ENCODE measurements at regions not wholly inside any gene's neighbourhood (a gene's known extent, or its start where the extent isn't known, plus 50 kb on each side); places are given as distances from the start of the nearest gene placed in this dataset.
"Not testable (repeated sequence)": the region's sequence is repeated elsewhere in the genome, so short reads cannot be mapped to it uniquely, and the experiment has no call there.

- DNase-seq (ENCODE audit: low read depth in 2 of 3, low spot score in 2 of 3), result no peak
Observed at GRCh38 chrX:54615109-54615508, 85.1 kb downstream of the GNL3L start.

- DNase-seq (ENCODE audit: low read depth in 2 of 3, low spot score in 2 of 3), result no peak
Observed at GRCh38 chrX:54633641-54634040, 103.6 kb downstream of the GNL3L start.

- DNase-seq (ENCODE audit: low read depth in 2 of 3, low spot score in 2 of 3), result no peak
Observed at GRCh38 chrX:54639018-54639345, 109.0 kb downstream of the GNL3L start.

GRCh38 chrX:54639346-54640102 lies 109.5 kb downstream of the GNL3L start:
- DNase-seq (ENCODE audit: low read depth in 2 of 3, low spot score in 2 of 3), result peak; percentile 65 to 98 (median 94)

GRCh38 chrX:54640103-54640690 lies 110.2 kb downstream of the GNL3L start:
- no peak for DNase-seq (ENCODE audit: low read depth in 2 of 3, low spot score in 2 of 3)

- DNase-seq (ENCODE audit: low read depth in 2 of 3, low spot score in 2 of 3), result no peak
Observed at GRCh38 chrX:54640736-54641135, 110.7 kb downstream of the GNL3L start.

- DNase-seq (ENCODE audit: low read depth in 2 of 3, low spot score in 2 of 3), result no peak
Observed at GRCh38 chrX:54641530-54641929, 111.5 kb downstream of the GNL3L start.

GRCh38 chrX:54647607-54648006 lies 117.6 kb downstream of the GNL3L start:
- not testable (repeated sequence) for DNase-seq (ENCODE audit: low read depth in 2 of 3, low spot score in 2 of 3)

- no peak for DNase-seq (ENCODE audit: low read depth in 2 of 3, low spot score in 2 of 3)
Observed at GRCh38 chrX:54659547-54659946, 129.5 kb downstream of the GNL3L start.

GRCh38 chrX:54675762-54676161 lies 122.3 kb downstream of the ITIH6 start:
- DNase-seq (ENCODE audit: low read depth in 2 of 3, low spot score in 2 of 3), result no peak

- DNase-seq (ENCODE audit: low read depth in 2 of 3, low spot score in 2 of 3), result no peak
Observed at GRCh38 chrX:54695231-54695630, 102.8 kb downstream of the ITIH6 start.

GRCh38 chrX:54695816-54696487 lies 102.1 kb downstream of the ITIH6 start:
- DNase-seq (ENCODE audit: low read depth in 2 of 3, low spot score in 2 of 3), result no peak
